Medulla oblongata (tissue), 1 donor: ENCODE measurements at regions not wholly inside any gene's neighbourhood (a gene's known extent, or its start where the extent isn't known, plus 50 kb on each side); places are given as distances from the start of the nearest gene placed in this dataset.
A peak's percentile ranks its signal among the peaks of the same experiment; 100 is the strongest.
"Not testable (repeated sequence)": the region's sequence is repeated elsewhere in the genome, so short reads cannot be mapped to it uniquely, and the experiment has no call there.

ENCODE experiments used
- DNase-seq: peaks from one replicate; pipeline ENCODE4 v3.0.0-alpha.2; 2015; ENCODE audit errors: extremely low spot score

GRCh38 chr7:113030489-113030888 lies 56.1 kb downstream of the GPR85 start:
- DNase-seq, result no peak

DNA sequence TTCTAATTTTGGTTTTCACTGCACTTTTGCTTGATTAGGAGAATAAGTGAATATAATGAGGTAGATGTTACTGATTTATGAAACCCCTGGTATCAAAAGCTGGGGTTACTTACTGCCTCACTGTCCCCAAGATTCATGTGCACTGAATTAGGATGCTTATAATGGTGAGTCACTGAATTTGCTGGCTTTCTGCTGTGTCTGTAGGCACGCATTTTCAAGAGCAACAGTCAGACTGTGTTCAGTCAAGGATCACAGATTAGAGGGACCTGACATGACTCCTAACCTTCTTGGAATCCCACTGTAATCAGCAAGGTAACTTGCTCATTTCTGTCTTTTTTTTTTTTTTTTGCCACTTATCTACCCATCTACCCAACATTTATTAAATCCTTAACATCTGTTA lies 59.7 kb downstream of the GPR85 start:
- no peak for DNase-seq

- DNase-seq, result not testable (repeated sequence)
These were observed 69.3 kb downstream of the GPR85 start for GRCh38 chr7:113017144-113017857.

- DNase-seq, result peak; percentile 13
These were observed 71.5 kb downstream of the GPR85 start for GRCh38 chr7:113015034-113015645.

GRCh38 chr7:113013761-113014449 lies 72.7 kb downstream of the GPR85 start:
- DNase-seq, result no peak

DNA sequence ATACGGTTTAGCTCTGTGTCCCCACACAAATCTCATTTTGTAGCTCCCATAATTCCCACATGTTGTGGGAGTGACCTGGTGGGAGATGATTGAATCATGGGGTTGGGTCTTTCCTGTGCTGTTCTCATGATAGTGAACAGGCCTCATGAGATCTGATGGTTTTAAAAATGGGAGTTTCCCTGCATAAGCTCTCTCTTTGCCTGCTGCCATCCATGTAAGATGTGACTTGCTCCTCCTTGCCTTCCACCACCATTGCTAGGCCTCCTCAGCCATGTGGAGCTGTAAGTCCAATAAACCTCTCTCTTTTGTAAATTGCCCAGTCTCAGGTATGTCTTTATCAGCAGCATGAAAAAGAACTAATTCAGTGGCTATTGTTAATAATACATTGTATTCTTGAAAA lies 73.8 kb downstream of the GPR85 start:
- DNase-seq, result not testable (repeated sequence)

DNA sequence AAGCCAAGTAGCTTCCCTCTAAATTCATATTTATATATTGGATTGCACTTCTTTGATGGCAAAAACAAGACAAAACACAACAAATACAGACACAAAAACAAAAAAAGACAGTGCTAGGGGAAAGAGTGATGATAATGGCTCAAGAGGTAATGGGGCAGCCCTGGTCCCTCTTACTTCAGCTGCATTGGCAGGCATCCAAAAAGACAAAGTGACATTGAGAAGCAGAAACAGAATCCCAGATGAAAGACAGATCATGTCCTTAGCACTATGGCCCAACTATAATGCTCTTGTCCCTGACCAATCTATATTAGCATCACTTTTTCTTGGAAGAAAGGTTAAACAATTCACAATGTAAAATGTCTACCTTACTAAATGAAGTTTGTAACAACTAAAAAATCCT lies 76.2 kb downstream of the GPR85 start:
- DNase-seq, result no peak

DNA sequence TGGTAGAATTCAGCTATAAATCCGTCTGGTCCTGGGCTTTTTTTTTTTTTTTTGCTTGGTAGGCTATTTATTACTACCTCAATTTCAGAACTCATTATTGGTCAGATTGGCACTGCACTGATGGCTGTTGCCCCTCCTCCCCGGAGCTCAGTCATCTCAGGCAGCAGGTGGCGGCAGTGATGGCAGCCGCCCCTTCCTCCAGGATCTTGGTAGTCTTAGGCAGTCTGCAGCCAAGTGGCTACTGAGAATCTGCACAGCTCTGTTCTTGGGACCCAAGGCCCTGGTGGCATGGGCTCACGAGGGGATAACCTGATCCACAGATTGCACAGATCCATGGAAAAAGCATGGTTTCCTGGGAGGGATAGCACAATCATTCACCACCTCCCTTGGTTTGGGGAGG lies 77.9 kb downstream of the GPR85 start:
- no peak for DNase-seq

DNA sequence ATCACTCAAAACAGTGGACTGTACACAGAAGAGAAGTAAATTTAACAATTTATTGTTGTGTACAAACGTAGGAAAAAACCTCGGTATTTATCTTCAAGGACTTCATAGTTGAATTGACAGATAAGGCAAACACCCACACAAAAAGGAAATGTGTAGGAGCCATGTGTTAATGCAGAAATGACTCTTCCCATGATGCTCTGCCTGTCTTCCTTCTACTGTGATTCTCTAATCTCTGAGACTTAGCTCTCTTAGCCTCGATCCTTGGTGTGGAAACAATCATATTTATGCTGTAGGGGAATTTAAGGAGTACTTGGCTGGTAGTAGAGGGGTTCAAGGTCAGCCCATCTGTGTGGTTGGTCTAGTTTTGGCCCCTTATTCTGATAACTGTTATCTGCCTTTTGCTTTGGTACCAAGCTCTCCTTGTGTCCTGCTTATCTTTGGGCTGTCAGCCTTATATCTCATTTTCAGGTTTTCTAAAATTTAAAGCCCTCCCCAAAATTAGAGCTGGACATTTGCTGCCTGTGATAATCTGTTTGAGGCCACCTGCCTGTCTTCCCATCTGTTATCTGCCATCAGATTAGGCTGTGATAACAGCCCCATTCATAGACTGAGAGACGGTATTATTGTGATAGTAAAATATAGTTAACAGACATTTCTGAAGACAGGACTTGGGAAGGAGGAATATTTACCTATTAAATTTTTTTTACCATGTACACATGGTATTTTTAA lies 81.7 kb downstream of the GPR85 start:
- no peak for DNase-seq

DNA sequence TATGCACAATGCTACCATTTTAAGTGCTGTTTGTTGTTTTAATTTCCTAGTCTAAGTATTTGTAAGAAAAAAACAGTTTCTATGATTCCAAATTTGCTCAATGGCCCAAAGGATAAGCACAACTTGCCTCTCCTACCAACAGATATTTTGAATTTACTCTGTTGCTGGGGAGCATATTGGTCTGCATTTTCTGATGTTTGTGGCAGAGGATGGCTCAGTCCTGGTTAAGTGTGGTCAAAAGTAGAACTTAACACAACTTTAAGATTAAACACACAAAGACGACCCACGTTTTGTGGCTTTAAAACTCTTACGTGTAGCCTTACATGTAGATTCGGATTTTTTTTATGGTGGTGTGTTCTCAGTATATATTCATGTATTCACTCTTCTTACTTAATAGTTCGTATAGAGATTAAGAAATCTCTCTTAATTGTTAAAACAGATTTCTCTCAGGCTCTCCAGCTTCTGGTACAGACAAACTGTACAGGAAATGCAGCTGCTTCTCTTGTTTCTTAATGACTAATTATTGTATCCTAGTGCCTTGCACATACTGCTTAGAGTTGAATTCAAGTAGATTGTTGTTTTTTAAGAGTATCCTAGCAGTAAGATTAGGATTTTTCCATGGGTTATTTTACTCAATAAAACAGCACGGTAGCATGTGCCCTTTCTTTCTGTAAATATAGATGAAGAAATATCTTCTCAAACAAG lies 86.2 kb downstream of the GPR85 start:
- DNase-seq, result no peak

- DNase-seq, result no peak
These were observed 88.8 kb downstream of the GPR85 start for GRCh38 chr7:112997831-112998230.

GRCh38 chr7:112996331-112996871 lies 90.2 kb downstream of the GPR85 start:
- no peak for DNase-seq

GRCh38 chr7:112995059-112995824 lies 91.4 kb downstream of the GPR85 start:
- no peak for DNase-seq

DNA sequence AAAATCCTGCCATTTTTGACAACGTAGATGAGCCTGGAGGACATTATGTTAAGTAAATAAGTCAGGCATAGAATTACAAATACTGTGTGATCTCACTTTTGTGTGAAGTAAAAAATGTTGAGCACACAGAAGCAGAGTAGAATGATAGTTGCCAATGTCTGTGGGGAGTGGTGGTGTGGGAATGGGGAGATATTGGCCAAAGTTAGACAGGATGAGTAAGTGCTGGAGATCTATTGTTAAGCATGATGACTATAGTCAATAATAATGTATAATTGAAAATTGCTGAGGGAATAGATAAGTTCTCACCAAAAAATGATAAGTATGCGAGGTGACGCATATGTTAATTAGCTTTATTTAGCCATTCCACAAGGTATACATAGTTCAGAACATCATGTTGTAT lies 92.0 kb downstream of the GPR85 start:
- no peak for DNase-seq

GRCh38 chr7:112990624-112991023 lies 96.0 kb downstream of the GPR85 start:
- no peak for DNase-seq

GRCh38 chr7:112989531-112989930 lies 97.1 kb downstream of the GPR85 start:
- DNase-seq, result no peak

DNA sequence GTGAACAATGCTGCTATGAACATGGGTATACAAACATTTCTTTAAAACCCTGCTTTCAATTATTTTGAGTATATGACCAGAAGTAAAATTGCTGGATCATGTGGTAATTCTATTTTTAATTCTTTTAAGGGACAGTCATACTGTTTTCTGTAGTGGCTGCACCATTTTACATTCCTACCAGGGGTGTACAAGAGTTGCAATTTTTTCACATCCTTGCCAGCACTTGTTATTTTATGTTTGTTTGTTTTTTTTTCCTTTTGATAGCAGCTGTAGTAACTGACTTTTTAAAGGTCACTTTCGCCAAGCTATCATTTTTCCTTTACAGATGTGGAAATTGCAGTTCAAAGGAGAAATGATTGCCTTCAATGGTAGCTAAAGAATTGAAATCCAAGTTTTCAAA lies 99.5 kb downstream of the GPR85 start:
- no peak for DNase-seq

- no peak for DNase-seq
These were observed 100.2 kb downstream of the GPR85 start for GRCh38 chr7:112986256-112987031.

GRCh38 chr7:112985377-112985987 lies 101.1 kb downstream of the GPR85 start:
- no peak for DNase-seq
